Fibroblast of mammary gland (primary cell): ENCODE measurements at regions not wholly inside any gene's neighbourhood (a gene's known extent, or its start where the extent isn't known, plus 50 kb on each side); places are given as distances from the start of the nearest gene placed in this dataset.

Experiments
- DNase-seq: peaks from one replicate; pipeline ENCODE4 v3.0.0-alpha.2; 2010; ENCODE audit warnings: low read depth
- H3K4me3 ChIP-seq: 2 replicates; pipeline ENCODE4 v1.5.1; 2011; ENCODE audit warnings: low read depth, mild to moderate bottlenecking, low read length, moderate library complexity; ENCODE audit not compliant: control insufficient read depth
- CTCF ChIP-seq: conservative IDR thresholded peaks from 2 replicates; pipeline ENCODE4 v1.5.1; 2011; ENCODE audit warnings: low read depth, low read length, inconsistent platforms; ENCODE audit not compliant: control insufficient read depth, insufficient read depth

GRCh38 chr13:43992211-43992610 is 112.5 kb downstream of the LACC1 start:
- no peak overlapping the region for H3K4me3 ChIP-seq
- no peak for TF ChIP-seq CTCF
- DNase-seq: no peak

GRCh38 chr13:43994999-43995859 is 115.5 kb downstream of the LACC1 start:
- no peak for TF ChIP-seq CTCF
- no peak for DNase-seq

GRCh38 chr13:43996221-43996620 is 116.5 kb downstream of the LACC1 start:
- H3K4me3 ChIP-seq: no peak overlapping the region
- TF ChIP-seq CTCF: no peak
- no peak for DNase-seq

More at GRCh38 chr13:43994999-43995859, 115.5 kb downstream of the LACC1 start:
- H3K4me3 ChIP-seq: no peak overlapping the region

- DNase-seq: no peak
- no peak for TF ChIP-seq CTCF
- H3K4me3 ChIP-seq: no peak overlapping the region
Observed at GRCh38 chr13:44003481-44003880, 123.8 kb downstream of the LACC1 start.

GRCh38 chr13:44004878-44005277 is 125.2 kb downstream of the LACC1 start:
- TF ChIP-seq CTCF: no peak
- DNase-seq: peak; percentile 67
- H3K4me3 ChIP-seq: no peak overlapping the region

GRCh38 chr13:44007451-44007850 is 127.7 kb downstream of the LACC1 start:
- no peak overlapping the region for H3K4me3 ChIP-seq
- no peak for DNase-seq
- TF ChIP-seq CTCF: no peak
